ENCODE measurements at regions not wholly inside any gene's neighbourhood (a gene's known extent, or its start where the extent isn't known, plus 50 kb on each side); places are given as distances from the start of the nearest gene placed in this dataset.

DNA sequence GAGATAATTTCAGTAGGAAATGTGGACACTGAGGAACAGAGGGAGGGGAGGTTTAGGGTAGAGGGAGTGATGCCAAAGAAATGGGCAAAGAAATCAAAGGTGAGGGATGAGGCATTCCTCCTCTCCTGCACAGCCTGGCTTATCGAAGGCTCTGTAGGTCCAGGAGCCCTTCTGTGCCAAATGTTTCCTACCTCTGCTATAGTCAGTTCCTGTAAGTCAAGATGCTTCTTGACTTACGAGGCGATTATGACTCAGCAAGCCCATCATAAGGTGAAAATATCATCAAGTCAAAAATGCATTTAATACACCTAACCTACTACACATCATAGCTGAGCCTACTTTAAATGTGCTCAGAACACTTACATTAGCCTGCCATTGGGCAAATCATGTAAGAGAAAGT is 60.0 kb upstream of the ARHGAP24 start:
- ATAC-seq (no peak), DNase-seq (no peak)
- Histone ChIP-seq H3K27ac (no peak overlapping the region), H3K4me3 (no peak overlapping the region), H3K36me3 (no peaks in the 10 kb centered on the region), H3K9me3 (no peaks in the 10 kb centered on the region), H3K4me1 (no peaks in the 10 kb centered on the region), H3K27me3 (no peaks in the 10 kb centered on the region)
- intact Hi-C loops (cut with DNase I) = no loop called here
- TF ChIP-seq, protein P1, sequence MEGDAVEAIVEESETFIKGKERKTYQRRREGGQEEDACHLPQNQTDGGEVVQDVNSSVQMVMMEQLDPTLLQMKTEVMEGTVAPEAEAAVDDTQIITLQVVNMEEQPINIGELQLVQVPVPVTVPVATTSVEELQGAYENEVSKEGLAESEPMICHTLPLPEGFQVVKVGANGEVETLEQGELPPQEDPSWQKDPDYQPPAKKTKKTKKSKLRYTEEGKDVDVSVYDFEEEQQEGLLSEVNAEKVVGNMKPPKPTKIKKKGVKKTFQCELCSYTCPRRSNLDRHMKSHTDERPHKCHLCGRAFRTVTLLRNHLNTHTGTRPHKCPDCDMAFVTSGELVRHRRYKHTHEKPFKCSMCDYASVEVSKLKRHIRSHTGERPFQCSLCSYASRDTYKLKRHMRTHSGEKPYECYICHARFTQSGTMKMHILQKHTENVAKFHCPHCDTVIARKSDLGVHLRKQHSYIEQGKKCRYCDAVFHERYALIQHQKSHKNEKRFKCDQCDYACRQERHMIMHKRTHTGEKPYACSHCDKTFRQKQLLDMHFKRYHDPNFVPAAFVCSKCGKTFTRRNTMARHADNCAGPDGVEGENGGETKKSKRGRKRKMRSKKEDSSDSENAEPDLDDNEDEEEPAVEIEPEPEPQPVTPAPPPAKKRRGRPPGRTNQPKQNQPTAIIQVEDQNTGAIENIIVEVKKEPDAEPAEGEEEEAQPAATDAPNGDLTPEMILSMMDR (IDR thresholded peaks at IDR 0.05) = no peak

DNA sequence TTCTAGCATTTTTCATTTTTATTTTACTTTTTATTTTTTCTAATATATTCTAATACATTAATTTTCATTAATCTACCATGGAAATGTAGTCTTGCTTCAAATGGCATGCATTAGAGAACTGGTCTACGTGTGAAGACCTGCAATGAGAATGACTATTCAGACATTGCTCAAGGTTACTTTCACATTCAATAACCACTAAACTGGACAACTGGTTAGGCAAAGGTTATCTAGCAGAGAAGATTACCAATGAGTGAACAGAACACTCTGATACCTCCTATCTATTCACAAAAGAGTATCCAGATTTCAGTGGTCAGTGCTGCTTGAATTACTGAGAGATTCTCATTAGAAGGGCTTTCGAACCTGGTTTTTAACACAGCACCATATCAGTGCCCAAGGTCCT is 58.9 kb upstream of the ARHGAP24 start:
- TF ChIP-seq, protein P1 (IDR thresholded peaks at IDR 0.05) = no peak
- intact Hi-C loops (cut with DNase I) = no loop called here
- no peak for ATAC-seq
- Histone ChIP-seq H3K27ac (no peak overlapping the region), H3K36me3 (no peaks in the 10 kb centered on the region), H3K4me1 (no peaks in the 10 kb centered on the region), H3K9me3 (no peaks in the 10 kb centered on the region), H3K4me3 (no peak overlapping the region), H3K27me3 (no peaks in the 10 kb centered on the region)
- DNase-seq = no peak

DNA sequence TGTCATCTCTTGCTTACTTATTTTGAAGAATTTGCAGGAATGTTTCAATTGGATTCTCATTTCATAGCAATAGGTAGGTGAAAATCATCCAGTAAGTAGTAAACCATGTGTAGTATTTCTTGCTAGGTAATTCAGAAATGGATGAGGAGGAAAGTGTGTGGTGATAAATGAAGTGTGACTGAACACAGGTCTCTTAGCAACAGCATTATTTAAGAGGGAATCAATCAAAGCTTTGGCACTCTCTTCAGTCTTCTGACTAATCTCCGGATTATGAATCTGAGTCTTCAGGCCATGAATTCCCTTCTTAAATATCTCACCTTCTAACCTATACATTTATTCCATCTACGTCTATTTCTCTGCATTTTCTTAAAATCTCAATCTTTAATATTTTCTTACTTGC is 55.8 kb upstream of the ARHGAP24 start:
- TF ChIP-seq, protein P1 (IDR thresholded peaks at IDR 0.05) = no peak
- Histone ChIP-seq H3K27ac (no peak overlapping the region), H3K27me3 (no peaks in the 10 kb centered on the region), H3K9me3 (no peaks in the 10 kb centered on the region), H3K36me3 (no peaks in the 10 kb centered on the region), H3K4me1 (no peaks in the 10 kb centered on the region), H3K4me3 (no peak overlapping the region)
- DNase-seq (no peak), ATAC-seq (no peak)
- intact Hi-C loops (cut with DNase I) = no loop called here

DNA sequence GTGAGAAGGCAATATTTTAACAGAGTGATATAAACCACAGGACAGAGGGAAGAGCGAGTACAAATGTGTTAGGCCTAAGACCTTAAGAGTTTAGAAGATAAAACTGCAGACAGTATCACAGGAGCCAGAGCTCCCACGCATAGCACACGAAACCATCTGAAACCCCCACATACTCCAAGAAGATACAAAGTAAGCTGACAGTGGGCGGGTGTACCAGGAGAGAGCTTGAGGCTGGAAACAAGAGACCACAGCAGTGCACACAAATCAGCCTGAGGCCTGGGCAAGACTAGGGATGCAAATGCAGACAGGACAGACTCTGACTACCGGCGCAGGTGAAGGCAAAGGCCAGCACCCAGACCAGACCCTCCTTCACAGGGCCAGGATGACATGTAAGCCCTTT is 54.1 kb upstream of the ARHGAP24 start:
- ATAC-seq = no peak
- Histone ChIP-seq H3K27me3 (no peaks in the 10 kb centered on the region), H3K4me1 (no peaks in the 10 kb centered on the region), H3K36me3 (no peaks in the 10 kb centered on the region), H3K27ac (no peak overlapping the region), H3K9me3 (no peaks in the 10 kb centered on the region), H3K4me3 (no peak overlapping the region)
- intact Hi-C loops (cut with DNase I) = no loop called here
- TF ChIP-seq, protein P1 (IDR thresholded peaks at IDR 0.05) = no peak
- no peak for DNase-seq

DNA sequence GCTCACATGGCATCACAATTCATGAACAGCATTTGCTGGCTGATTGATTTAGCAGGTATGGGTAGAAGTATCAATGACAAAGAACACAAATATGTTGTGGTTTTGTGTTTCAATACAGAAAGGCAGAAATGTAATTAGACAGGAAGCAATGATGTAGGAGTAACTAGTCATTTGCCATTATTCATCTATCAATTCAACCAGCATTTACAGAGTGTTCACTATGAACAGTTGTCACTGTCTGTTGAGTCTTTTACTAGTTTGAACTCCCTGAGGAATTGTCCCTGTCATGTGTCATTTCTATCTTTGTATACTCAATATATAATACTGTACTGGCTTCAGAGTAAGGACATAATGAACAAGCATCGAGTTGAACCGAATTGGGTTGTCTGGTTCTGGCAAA is 51.5 kb upstream of the ARHGAP24 start:
- Histone ChIP-seq H3K27ac (no peak overlapping the region), H3K27me3 (no peaks in the 10 kb centered on the region), H3K4me3 (no peak overlapping the region), H3K9me3 (no peaks in the 10 kb centered on the region), H3K4me1 (no peaks in the 10 kb centered on the region), H3K36me3 (no peaks in the 10 kb centered on the region)
- intact Hi-C loops (cut with DNase I) = no loop called here
- TF ChIP-seq, protein P1 (IDR thresholded peaks at IDR 0.05) = no peak
- ATAC-seq (no peak), DNase-seq (no peak)

Data from upper lobe of right lung (tissue), 1 donor.